HG03064 (cell line): ENCODE measurements at regions not wholly inside any gene's neighbourhood (a gene's known extent, or its start where the extent isn't known, plus 50 kb on each side); places are given as distances from the start of the nearest gene placed in this dataset.
"Not testable (repeated sequence)": the region's sequence is repeated elsewhere in the genome, so short reads cannot be mapped to it uniquely, and the experiment has no call there.

Experiments
- ATAC-seq: cut with Tn5 transposase; IDR thresholded peaks from one replicate; pipeline ENCODE4 v1.9.1; 2021; ENCODE audit warnings: low read depth; ENCODE audit not compliant: unreplicated experiment

- ATAC-seq = no peak
These were observed 86.3 kb upstream of the PHLPP1 start for GRCh38 chr18:62629031-62629430.

DNA sequence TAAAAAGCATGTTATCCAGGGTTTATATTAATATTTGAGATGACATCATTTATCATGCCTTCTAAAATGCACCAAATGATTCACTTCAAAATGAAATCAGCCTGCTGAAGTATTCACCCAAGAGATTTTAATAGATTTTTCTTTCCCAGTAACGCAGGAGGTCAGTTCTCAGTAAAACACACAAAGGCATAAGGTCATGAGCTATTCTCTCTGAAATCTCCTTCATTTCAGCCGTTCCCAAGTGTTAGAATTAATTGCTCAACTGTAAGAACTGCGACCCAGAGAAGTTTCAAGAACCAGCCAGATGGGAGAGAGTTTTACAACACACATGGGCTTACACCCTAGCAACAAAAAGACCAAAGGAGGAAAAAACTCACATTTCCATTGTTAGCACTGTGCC, 84.2 kb upstream of the PHLPP1 start:
- no peak for ATAC-seq

- ATAC-seq = no peak
These were observed 82.4 kb upstream of the PHLPP1 start for GRCh38 chr18:62632788-62633455.

DNA sequence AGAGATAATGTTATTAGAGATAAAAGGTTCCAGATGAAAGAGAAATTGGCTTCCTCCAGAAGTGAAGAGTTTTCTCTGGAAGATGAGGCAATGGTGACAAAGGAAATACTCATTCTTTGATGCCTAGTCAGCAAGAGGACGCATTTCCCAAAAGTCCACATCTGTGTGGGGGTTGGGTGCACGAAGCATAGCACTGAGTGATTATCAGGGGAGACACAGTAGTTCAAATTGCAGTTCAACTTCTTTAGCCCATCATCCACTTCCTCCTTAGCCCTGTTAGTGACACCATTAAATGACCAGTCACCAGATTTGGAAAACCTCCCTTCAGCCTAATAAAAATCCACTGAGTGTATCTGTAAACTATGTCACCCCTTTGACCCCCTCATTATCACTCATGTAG, 80.9 kb upstream of the PHLPP1 start:
- ATAC-seq = no peak

GRCh38 chr18:62634979-62635630, 80.2 kb upstream of the PHLPP1 start:
- ATAC-seq = no peak

GRCh38 chr18:62637403-62637802, 77.9 kb upstream of the PHLPP1 start:
- no peak for ATAC-seq

GRCh38 chr18:62637807-62638687, 77.3 kb upstream of the PHLPP1 start:
- no peak for ATAC-seq

GRCh38 chr18:62643181-62643580, 72.2 kb upstream of the PHLPP1 start:
- no peak for ATAC-seq

DNA sequence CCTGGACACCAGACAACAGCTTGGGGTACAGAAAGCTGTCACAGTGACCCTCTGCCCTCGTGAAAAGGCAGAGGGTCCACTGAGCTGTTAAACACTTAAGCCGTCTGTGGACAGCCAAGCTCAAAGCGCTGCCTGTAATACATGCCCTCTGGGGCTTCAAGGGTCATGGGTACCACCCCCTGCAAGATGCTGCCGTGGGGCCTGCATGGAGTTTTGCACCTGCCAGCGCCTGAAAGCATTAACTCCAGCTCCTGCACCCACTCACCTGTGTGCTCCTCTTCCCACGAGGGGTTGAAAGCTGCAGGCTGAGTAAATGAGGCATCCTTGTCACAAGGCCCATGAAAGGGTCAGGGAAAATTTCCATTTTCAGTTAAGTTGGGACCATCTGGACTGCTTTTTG, 70.6 kb upstream of the PHLPP1 start:
- no peak for ATAC-seq

GRCh38 chr18:62647179-62647578, 68.2 kb upstream of the PHLPP1 start:
- no peak for ATAC-seq

DNA sequence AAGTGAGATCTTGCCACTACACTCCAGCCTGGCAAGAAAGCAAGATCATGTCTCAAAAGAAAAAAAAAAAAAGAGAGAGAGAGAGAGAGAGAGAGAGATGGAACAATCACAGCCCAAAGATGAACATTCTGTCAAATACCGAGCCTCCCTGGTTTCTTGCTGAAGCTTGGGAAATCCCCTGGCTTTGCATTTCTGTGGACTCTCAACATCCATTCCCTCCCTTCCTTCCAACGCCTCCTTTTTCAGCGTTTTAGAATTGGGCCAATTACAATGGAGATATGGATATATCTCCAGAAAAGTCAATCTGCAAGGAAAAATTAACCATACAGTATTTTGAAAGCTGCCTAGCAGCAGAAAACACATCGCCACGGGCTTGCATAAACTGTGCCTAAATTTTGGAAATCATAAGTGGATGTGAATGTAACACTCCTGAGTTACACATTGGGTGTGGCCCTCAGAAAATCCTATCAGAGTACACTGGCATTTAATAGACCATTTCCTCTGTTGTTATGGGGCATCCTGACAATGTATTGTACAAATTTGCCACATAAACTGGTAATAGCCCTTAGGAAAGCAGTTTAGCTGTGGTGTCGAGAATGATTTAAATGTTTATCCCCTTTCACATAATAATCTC, 67.2 kb upstream of the PHLPP1 start:
- ATAC-seq = no peak

DNA sequence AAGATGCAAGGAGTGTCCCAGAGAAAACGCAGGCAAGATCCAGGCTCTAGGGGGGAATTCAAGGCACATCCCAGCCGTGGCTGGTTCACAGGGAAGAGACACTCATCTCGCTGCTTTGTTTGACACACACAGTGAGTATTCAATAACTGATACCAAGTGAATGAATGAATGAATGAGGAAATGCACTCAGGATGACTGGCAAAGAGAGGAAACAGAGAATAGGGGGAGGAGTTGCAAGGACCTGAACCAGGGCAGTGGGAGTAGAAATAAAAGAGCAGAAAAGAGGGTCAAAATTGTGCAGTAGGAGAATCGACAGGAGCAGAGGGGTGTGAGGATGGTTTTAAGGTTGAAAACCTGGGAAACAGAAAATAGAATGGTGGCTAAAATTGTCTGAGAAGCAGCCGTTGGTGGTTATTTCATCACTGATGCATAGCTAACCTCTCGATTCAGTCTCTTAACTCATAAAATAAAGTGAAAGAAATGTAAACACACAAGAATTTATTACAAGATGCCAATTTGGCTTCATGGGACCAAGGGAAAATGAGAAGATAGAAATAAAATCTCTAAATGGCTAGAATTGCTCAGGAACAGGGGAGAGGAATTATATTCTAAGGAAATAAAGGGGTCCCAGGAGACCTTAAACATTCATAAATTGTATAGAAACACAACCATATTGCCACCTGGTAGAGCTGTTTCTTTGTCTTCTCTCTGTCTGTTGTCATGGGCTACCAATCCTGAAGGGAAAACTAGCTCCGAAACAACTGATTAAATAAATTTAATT, 63.9 kb upstream of the PHLPP1 start:
- ATAC-seq = no peak

GRCh38 chr18:62652057-62652629, 63.2 kb upstream of the PHLPP1 start:
- ATAC-seq = not testable (repeated sequence)

DNA sequence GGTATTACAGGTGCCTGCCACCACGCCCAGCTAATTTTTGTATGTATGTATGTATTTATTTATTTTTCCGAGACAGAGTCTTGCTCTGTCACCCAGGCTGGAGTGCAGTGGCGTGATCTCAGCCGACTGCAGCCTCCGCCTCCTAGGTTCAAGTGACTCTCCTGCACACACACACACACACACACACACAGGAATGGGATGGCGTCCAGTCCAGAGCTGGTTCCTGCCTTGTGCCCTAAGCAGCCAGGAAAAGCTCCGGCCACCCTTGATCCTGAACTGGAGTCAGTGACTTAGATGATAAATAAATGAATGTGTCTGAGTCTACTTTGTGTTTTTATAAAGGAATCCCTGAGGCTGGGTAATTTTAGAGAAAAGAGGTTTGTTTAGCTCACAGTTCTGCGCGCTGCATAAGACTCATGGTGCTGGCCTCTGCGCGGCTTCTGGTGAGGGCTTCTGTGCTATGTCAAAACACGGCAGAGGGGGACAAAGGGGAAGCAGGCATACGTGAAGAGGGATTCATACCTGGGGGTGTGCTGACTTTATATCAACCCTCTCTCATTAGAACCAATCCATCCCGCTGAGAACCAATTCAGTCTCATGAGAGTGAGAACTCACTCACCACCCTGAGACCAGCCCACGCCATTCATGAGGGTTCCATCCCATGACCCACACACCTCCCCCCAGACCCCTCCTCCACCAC, 59.7 kb upstream of the PHLPP1 start:
- no peak for ATAC-seq

DNA sequence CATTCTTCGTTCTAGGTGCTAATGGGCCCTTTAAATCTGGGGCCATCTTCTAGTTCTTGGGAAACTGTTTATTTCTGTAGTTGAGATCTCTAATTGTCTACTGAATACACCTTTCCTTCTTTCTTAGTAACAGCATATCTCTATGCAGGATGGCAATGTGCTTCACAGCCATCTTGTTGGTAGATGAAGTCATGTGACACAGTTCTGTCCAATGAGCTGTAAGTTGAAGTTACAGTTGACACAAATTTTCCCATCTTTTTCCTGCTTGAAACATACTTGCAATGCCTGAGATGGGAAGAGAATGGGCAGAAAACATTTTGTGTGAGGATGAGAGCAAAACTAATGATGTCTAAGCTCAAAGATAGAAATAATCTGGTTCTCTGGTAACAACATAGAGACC, 57.3 kb upstream of the PHLPP1 start:
- no peak for ATAC-seq

DNA sequence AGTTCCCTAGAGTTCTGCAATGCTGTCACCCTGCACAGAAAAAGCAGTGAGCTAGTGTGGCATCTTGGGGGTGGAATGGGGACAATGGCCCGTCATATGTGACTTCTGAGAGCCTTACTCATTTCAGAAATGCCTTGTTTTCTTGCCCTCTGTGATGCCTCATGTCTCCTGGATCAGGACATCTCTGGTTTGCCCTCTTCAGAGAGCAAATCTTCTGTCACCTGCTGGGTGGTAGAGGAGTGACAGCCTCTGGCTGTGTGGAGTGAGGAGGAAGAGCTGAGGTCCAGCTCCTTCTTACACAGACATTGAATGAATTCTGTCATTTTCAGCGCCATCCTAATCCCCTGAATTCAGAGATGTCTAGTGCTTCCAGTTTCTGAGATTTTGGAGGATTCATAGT, 55.6 kb upstream of the PHLPP1 start:
- ATAC-seq = no peak

- no peak for ATAC-seq
These were observed 54.6 kb upstream of the PHLPP1 start for GRCh38 chr18:62660691-62661090.

- peak; percentile 84 for ATAC-seq
These were observed 51.5 kb upstream of the PHLPP1 start for GRCh38 chr18:62663731-62664336.

- ATAC-seq = no peak
These were observed 50.9 kb upstream of the PHLPP1 start for GRCh38 chr18:62664414-62664813.
